ENCODE measurements at regions not wholly inside any gene's neighbourhood (a gene's known extent, or its start where the extent isn't known, plus 50 kb on each side); places are given as distances from the start of the nearest gene placed in this dataset.

GRCh38 chrX:142819461-142819860 lies 206.3 kb upstream of the SPANXN4 start:
- TF ChIP-seq EZH2phosphoT487 (IDR thresholded peaks at IDR 0.05; ENCODE audit: borderline replicate concordance) = no peak
- TF ChIP-seq CTCF (conservative IDR thresholded peaks at IDR 0.05; ENCODE audit: low read length) = no peak

Measured in Loucy (cell line).